IPS-18a (cell line): ENCODE measurements at regions not wholly inside any gene's neighbourhood (a gene's known extent, or its start where the extent isn't known, plus 50 kb on each side); places are given as distances from the start of the nearest gene placed in this dataset.

Experiments used
- H3K27ac ChIP-seq: one replicate; pipeline ENCODE4 v1.5.1; 2013; ENCODE audit warnings: low read length
- H3K27me3 ChIP-seq: one replicate; pipeline ENCODE4 v1.6.1; 2013; ENCODE audit warnings: mild to moderate bottlenecking, low read length; ENCODE audit not compliant: control insufficient read depth, insufficient read depth
- H3K36me3 ChIP-seq: one replicate; pipeline ENCODE4 v1.6.1; 2013; ENCODE audit warnings: low read depth, low read length; ENCODE audit not compliant: control insufficient read depth
- H3K4me1 ChIP-seq: one replicate; pipeline ENCODE4 v1.6.1; 2013; ENCODE audit warnings: low read depth, low read length; ENCODE audit not compliant: control insufficient read depth
- H3K4me3 ChIP-seq: one replicate; pipeline ENCODE4 v1.5.1; 2013; ENCODE audit warnings: low read length
- H3K9ac ChIP-seq: one replicate; pipeline ENCODE4 v1.6.1; 2013; ENCODE audit warnings: mild to moderate bottlenecking, low read length, moderate library complexity
- H3K9me3 ChIP-seq: one replicate; pipeline ENCODE4 v1.6.1; 2013; ENCODE audit warnings: low read depth, low read length; ENCODE audit not compliant: control insufficient read depth

GRCh38 chr6:112785408-112785807, 438.3 kb downstream of the RFPL4B start:
- H3K27me3 ChIP-seq, result no peaks in the 10 kb centered on the region
- no peak overlapping the region for H3K27ac ChIP-seq
- H3K4me3 ChIP-seq, result no peak overlapping the region
- H3K36me3 ChIP-seq, result no peaks in the 10 kb centered on the region
- H3K9ac ChIP-seq, result no peak overlapping the region
- H3K4me1 ChIP-seq, result peaks cover 4% of the 10 kb centered on the region
- H3K9me3 ChIP-seq, result no peaks in the 10 kb centered on the region

GRCh38 chr6:112786801-112787200, 439.7 kb downstream of the RFPL4B start:
- Histone ChIP-seq H3K4me3 (no peak overlapping the region), H3K9ac (no peak overlapping the region), H3K36me3 (no peaks in the 10 kb centered on the region), H3K27me3 (no peaks in the 10 kb centered on the region), H3K9me3 (no peaks in the 10 kb centered on the region), H3K27ac (no peak overlapping the region), H3K4me1 (no peaks in the 10 kb centered on the region)

- no peak overlapping the region for H3K4me3 ChIP-seq
- no peak overlapping the region for H3K27ac ChIP-seq
- H3K9me3 ChIP-seq, result no peaks in the 10 kb centered on the region
- H3K36me3 ChIP-seq, result no peaks in the 10 kb centered on the region
- no peaks in the 10 kb centered on the region for H3K4me1 ChIP-seq
- no peak overlapping the region for H3K9ac ChIP-seq
- H3K27me3 ChIP-seq, result no peaks in the 10 kb centered on the region
Observed at GRCh38 chr6:112787371-112787770, 440.2 kb downstream of the RFPL4B start.

- Histone ChIP-seq H3K4me3 (no peak overlapping the region), H3K9me3 (no peaks in the 10 kb centered on the region), H3K27ac (no peak overlapping the region), H3K4me1 (no peaks in the 10 kb centered on the region), H3K27me3 (peaks cover 5% of the 10 kb centered on the region), H3K36me3 (no peaks in the 10 kb centered on the region), H3K9ac (no peak overlapping the region)
Observed at GRCh38 chr6:112795316-112795715, 448.2 kb downstream of the RFPL4B start.

GRCh38 chr6:112796712-112797111, 449.6 kb downstream of the RFPL4B start:
- Histone ChIP-seq H3K27ac (no peak overlapping the region), H3K9ac (no peak overlapping the region), H3K36me3 (no peaks in the 10 kb centered on the region), H3K4me3 (no peak overlapping the region), H3K9me3 (no peaks in the 10 kb centered on the region), H3K4me1 (no peaks in the 10 kb centered on the region), H3K27me3 (peaks cover 5% of the 10 kb centered on the region)

- no peaks in the 10 kb centered on the region for H3K9me3 ChIP-seq
- no peak overlapping the region for H3K4me3 ChIP-seq
- H3K9ac ChIP-seq, result no peak overlapping the region
- H3K4me1 ChIP-seq, result no peaks in the 10 kb centered on the region
- H3K36me3 ChIP-seq, result no peaks in the 10 kb centered on the region
- H3K27ac ChIP-seq, result no peak overlapping the region
- H3K27me3 ChIP-seq, result peaks cover 5% of the 10 kb centered on the region
Observed at GRCh38 chr6:112799889-112800288, 452.8 kb downstream of the RFPL4B start.

- Histone ChIP-seq H3K27me3 (peaks cover under 1% of the 10 kb centered on the region), H3K4me1 (no peaks in the 10 kb centered on the region), H3K4me3 (no peak overlapping the region), H3K27ac (no peak overlapping the region), H3K9me3 (no peaks in the 10 kb centered on the region), H3K36me3 (no peaks in the 10 kb centered on the region), H3K9ac (no peak overlapping the region)
Observed at GRCh38 chr6:112800439-112800838, 453.3 kb downstream of the RFPL4B start.

GRCh38 chr6:112800916-112801315, 453.8 kb downstream of the RFPL4B start:
- no peak overlapping the region for H3K4me3 ChIP-seq
- no peaks in the 10 kb centered on the region for H3K27me3 ChIP-seq
- H3K4me1 ChIP-seq, result no peaks in the 10 kb centered on the region
- no peak overlapping the region for H3K9ac ChIP-seq
- H3K36me3 ChIP-seq, result no peaks in the 10 kb centered on the region
- H3K27ac ChIP-seq, result no peak overlapping the region
- H3K9me3 ChIP-seq, result no peaks in the 10 kb centered on the region

GRCh38 chr6:112801468-112802080, 454.4 kb downstream of the RFPL4B start:
- H3K4me3 ChIP-seq, result no peak overlapping the region
- no peaks in the 10 kb centered on the region for H3K4me1 ChIP-seq
- H3K9ac ChIP-seq, result no peak overlapping the region
- H3K27me3 ChIP-seq, result no peaks in the 10 kb centered on the region
- no peaks in the 10 kb centered on the region for H3K9me3 ChIP-seq
- no peaks in the 10 kb centered on the region for H3K36me3 ChIP-seq
- no peak overlapping the region for H3K27ac ChIP-seq

- no peaks in the 10 kb centered on the region for H3K27me3 ChIP-seq
- no peaks in the 10 kb centered on the region for H3K9me3 ChIP-seq
- H3K27ac ChIP-seq, result no peak overlapping the region
- H3K4me3 ChIP-seq, result no peak overlapping the region
- no peaks in the 10 kb centered on the region for H3K4me1 ChIP-seq
- H3K9ac ChIP-seq, result no peak overlapping the region
- no peaks in the 10 kb centered on the region for H3K36me3 ChIP-seq
Observed at GRCh38 chr6:112802144-112802543, 455.0 kb downstream of the RFPL4B start.

GRCh38 chr6:112804638-112805330, 457.7 kb downstream of the RFPL4B start:
- Histone ChIP-seq H3K27ac (no peak overlapping the region), H3K9ac (no peak overlapping the region), H3K4me1 (no peaks in the 10 kb centered on the region), H3K36me3 (no peaks in the 10 kb centered on the region), H3K4me3 (no peak overlapping the region), H3K27me3 (no peaks in the 10 kb centered on the region), H3K9me3 (no peaks in the 10 kb centered on the region)
